Kidney (tissue), 13 donors: ENCODE measurements at regions not wholly inside any gene's neighbourhood (a gene's known extent, or its start where the extent isn't known, plus 50 kb on each side); places are given as distances from the start of the nearest gene placed in this dataset.
A peak's percentile ranks its signal among the peaks of the same experiment; 100 is the strongest.

Experiments
- DNase-seq, 5 donors: peaks; one replicate each; pipeline ENCODE4 v3.0.0-alpha.2; 2013 to 2020
- FAIRE-seq: peaks from 2 replicates; lab custom pipeline; 2012; peaks lifted over from hg19 to GRCh38; lab: Jason Lieb, UNC
- H3K27ac ChIP-seq, 2 donors: one replicate each; pipeline ENCODE4 v1.7.0; 2013; ENCODE audit warnings: low read depth in 2 of 2, low read length in 2 of 2, inconsistent platforms in 1 of 2
- H3K27me3 ChIP-seq: one replicate; pipeline ENCODE4 v1.7.1; 2013; ENCODE audit warnings: low read length, inconsistent platforms; ENCODE audit not compliant: control insufficient read depth, insufficient read depth
- H3K36me3 ChIP-seq, 3 donors: one replicate each; pipeline versions ENCODE4 v1.7.0 to v1.7.1; 2013; ENCODE audit warnings: low read length in 3 of 3, control low read depth in 1 of 3, inconsistent platforms in 1 of 3; ENCODE audit not compliant: insufficient read depth in 3 of 3, control insufficient read depth in 2 of 3
- H3K4me1 ChIP-seq, 3 donors: one replicate each; pipeline versions ENCODE4 v1.7.0 to v1.7.1; 2013; ENCODE audit warnings: low read length in 3 of 3, inconsistent platforms in 1 of 3, low read depth in 1 of 3; ENCODE audit not compliant: control insufficient read depth in 2 of 3, insufficient read depth in 2 of 3
- H3K4me3 ChIP-seq, 3 donors: one replicate each; pipeline versions ENCODE4 v1.7.0 to v1.8.1; 2013; ENCODE audit warnings: low read length in 3 of 3, control low read depth in 1 of 3, inconsistent platforms in 1 of 3
- H3K9ac ChIP-seq, 3 donors: one replicate each; pipeline versions ENCODE4 v1.7.0 to v1.7.1; 2013; ENCODE audit warnings: low read length in 3 of 3, control low read depth in 1 of 3, inconsistent platforms in 1 of 3
- H3K9me3 ChIP-seq, 3 donors: one replicate each; pipeline versions ENCODE4 v1.7.0 to v1.7.1; 2013; ENCODE audit warnings: low read length in 3 of 3, control low read depth in 1 of 3, inconsistent platforms in 1 of 3; ENCODE audit not compliant: control insufficient read depth in 2 of 3, insufficient read depth in 1 of 3
- CTCF ChIP-seq: IDR thresholded peaks from 3 replicates; pipeline ENCODE4 v1.5.1; 2012; ENCODE audit warnings: mild to moderate bottlenecking, moderate library complexity, borderline replicate concordance; ENCODE audit not compliant: insufficient read depth; ENCODE audit errors: extremely low read depth
- intact Hi-C: fragments of 100-400 bp; cut with DNase I; formaldehyde crosslinking; loops from one replicate; pipeline ENCODE4 v1.11.1; 2022
- donor health status: control.
- donor health status: control.
- donor health status: control.
- donor health status: control.
- donor health status: control.
- donor health status: DM: yes; HTN: yes; CAD: no.
- donor health status: Normal renal cell carcinoma (clear cell type).

- Histone ChIP-seq H3K27me3 (no peaks in the 10 kb centered on the region), H3K9me3 (peaks cover 13 to 29% (median 19%) of the 10 kb centered on the region in 3 donors), H3K9ac (no peak overlapping the region), H3K27ac (no peak overlapping the region), H3K4me3 (no peak overlapping the region), H3K36me3 (no peaks in the 10 kb centered on the region), H3K4me1 (no peaks in the 10 kb centered on the region)
- TF ChIP-seq CTCF, result no peak
- DNase-seq, result peak in 1 of 5 donors; percentile 43
- intact Hi-C loops, result no loop called here
- no peak for FAIRE-seq
Measured at GRCh38 chr1:125086611-125087010, 3901.8 kb downstream of the SRGAP2C start.

- TF ChIP-seq CTCF, result no peak
- Histone ChIP-seq H3K4me3 (no peak overlapping the region), H3K9me3 (peaks cover 13 to 23% (median 14%) of the 10 kb centered on the region in 3 donors), H3K36me3 (no peaks in the 10 kb centered on the region), H3K27me3 (no peaks in the 10 kb centered on the region), H3K27ac (no peak overlapping the region), H3K9ac (no peak overlapping the region), H3K4me1 (no peaks in the 10 kb centered on the region)
- intact Hi-C loops, result no loop called here
- DNase-seq (peak in 1 of 5 donors; percentile 33), FAIRE-seq (no peak)
Measured at GRCh38 chr1:125087247-125087646, 3902.5 kb downstream of the SRGAP2C start.

- no peak overlapping the region for H3K9ac ChIP-seq
- FAIRE-seq (no peak), DNase-seq (peak in 2 of 5 donors; percentile 13 to 39)
- H3K9me3 ChIP-seq, result peaks cover 9 to 20% (median 13%) of the 10 kb centered on the region in 3 donors
- intact Hi-C loops, result no loop called here
- no peak overlapping the region for H3K4me3 ChIP-seq
- no peaks in the 10 kb centered on the region for H3K27me3 ChIP-seq
- no peaks in the 10 kb centered on the region for H3K4me1 ChIP-seq
- no peak for TF ChIP-seq CTCF
- no peaks in the 10 kb centered on the region for H3K36me3 ChIP-seq
- no peak overlapping the region for H3K27ac ChIP-seq
Measured at GRCh38 chr1:125087691-125088090, 3902.9 kb downstream of the SRGAP2C start.
